ENCODE measurements at regions not wholly inside any gene's neighbourhood (a gene's known extent, or its start where the extent isn't known, plus 50 kb on each side); places are given as distances from the start of the nearest gene placed in this dataset.

DNA sequence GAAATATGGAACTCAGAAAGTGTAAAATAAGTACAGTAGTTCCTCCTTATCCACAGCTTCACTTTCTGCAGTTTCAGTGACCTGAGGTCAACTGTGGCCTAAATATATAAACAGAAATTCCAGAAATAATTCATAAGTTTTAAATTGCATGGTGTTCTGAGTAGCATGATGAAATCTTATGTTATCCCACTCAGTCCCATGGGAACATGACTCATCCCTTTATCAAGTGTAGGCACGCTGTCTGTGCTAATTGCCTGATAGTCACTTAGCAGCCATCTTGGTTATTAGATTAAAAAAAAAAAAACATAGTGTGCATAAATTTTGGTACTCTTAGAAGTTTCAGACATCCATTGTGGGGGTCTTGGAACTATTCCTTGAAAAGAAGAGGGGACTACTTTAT is 983.4 kb upstream of the ADGRL3 start:
- TF ChIP-seq CTCF (conservative IDR thresholded peaks at IDR 0.05; ENCODE audit: low read depth, low read length) (no peak), EZH2 (IDR thresholded peaks at IDR 0.05; ENCODE audit: low read length, unreplicated experiment) (no peak)

Measured in PC-3 (cell line).